ENCODE measurements at regions not wholly inside any gene's neighbourhood (a gene's known extent, or its start where the extent isn't known, plus 50 kb on each side); places are given as distances from the start of the nearest gene placed in this dataset.
"Not testable (repeated sequence)": the region's sequence is repeated elsewhere in the genome, so short reads cannot be mapped to it uniquely, and the experiment has no call there.

GRCh38 chr4:43496602-43497001 lies 604.1 kb downstream of the GRXCR1 start:
- Histone ChIP-seq H3K27me3 (no peaks in the 10 kb centered on the region), H3K4me3 (no peak overlapping the region), H3K27ac (no peak overlapping the region), H3K36me3 (replicated peaks in 1 of 2; ENCODE audit: insufficient read depth in 1 of 2, low read depth in 2 of 2) (no peaks in the 10 kb centered on the region), H3K4me1 (no peaks in the 10 kb centered on the region), H3K9me3 (no peaks in the 10 kb centered on the region)
- WGBS, 2 donors = 31% methylated on average over 2 of the region's 2 CpGs
- no peak for ATAC-seq
- DNase-seq = no peak
- intact Hi-C loops (cut with DNase I) = no loop called here
- TF ChIP-seq POLR2A (IDR thresholded peaks at IDR 0.05) = no peak
- no peak for TF ChIP-seq CTCF (IDR thresholded peaks at IDR 0.05)

- DNase-seq; intact Hi-C loops (cut with DNase I): not testable (repeated sequence)
These were observed 613.3 kb downstream of the GRXCR1 start for GRCh38 chr4:43505823-43506222.

GRCh38 chr4:43512253-43512652 lies 619.7 kb downstream of the GRXCR1 start:
- no peak for TF ChIP-seq POLR2A (IDR thresholded peaks at IDR 0.05)
- no peak for TF ChIP-seq CTCF (IDR thresholded peaks at IDR 0.05)
- intact Hi-C loops (cut with DNase I) = no loop called here
- 47 to 52% methylated on average over 1 of the region's 1 CpG for WGBS, 2 donors
- no peaks in the 10 kb centered on the region for H3K9me3 ChIP-seq
- H3K4me1 ChIP-seq = no peaks in the 10 kb centered on the region
- no peak for DNase-seq
- ATAC-seq = no peak
- H3K4me3 ChIP-seq = no peak overlapping the region
- no peaks in the 10 kb centered on the region for H3K36me3 ChIP-seq (replicated peaks in 1 of 2; ENCODE audit: insufficient read depth in 1 of 2, low read depth in 2 of 2)
- no peak overlapping the region for H3K27ac ChIP-seq
- no peaks in the 10 kb centered on the region for H3K27me3 ChIP-seq

More at GRCh38 chr4:43505823-43506222, 613.3 kb downstream of the GRXCR1 start:
- H3K27ac ChIP-seq; H3K4me3 ChIP-seq; H3K4me1 ChIP-seq; ATAC-seq; H3K9me3 ChIP-seq; H3K27me3 ChIP-seq; H3K36me3 ChIP-seq (replicated peaks in 1 of 2; ENCODE audit: insufficient read depth in 1 of 2, low read depth in 2 of 2): not testable (repeated sequence)
- WGBS, 2 donors = 86 to 87% methylated on average over 13 of the region's 13 CpGs

- H3K27ac ChIP-seq = no peak overlapping the region
- TF ChIP-seq POLR2A (IDR thresholded peaks at IDR 0.05) (no peak), CTCF (IDR thresholded peaks at IDR 0.05) (no peak)
- ATAC-seq (no peak), DNase-seq (no peak)
- no peaks in the 10 kb centered on the region for H3K9me3 ChIP-seq
- intact Hi-C loops (cut with DNase I) = no loop called here
- H3K36me3 ChIP-seq (replicated peaks in 1 of 2; ENCODE audit: insufficient read depth in 1 of 2, low read depth in 2 of 2) = no peaks in the 10 kb centered on the region
- WGBS, 2 donors = 63 to 78% methylated on average over 2 of the region's 2 CpGs
- no peak overlapping the region for H3K4me3 ChIP-seq
- no peaks in the 10 kb centered on the region for H3K27me3 ChIP-seq
- no peaks in the 10 kb centered on the region for H3K4me1 ChIP-seq
These were observed 633.1 kb downstream of the GRXCR1 start for GRCh38 chr4:43525646-43526045.

GRCh38 chr4:43547561-43547960 lies 655.0 kb downstream of the GRXCR1 start:
- Histone ChIP-seq H3K4me3 (no peak overlapping the region), H3K27ac (no peak overlapping the region), H3K36me3 (replicated peaks in 1 of 2; ENCODE audit: insufficient read depth in 1 of 2, low read depth in 2 of 2) (no peaks in the 10 kb centered on the region), H3K27me3 (no peaks in the 10 kb centered on the region), H3K4me1 (no peaks in the 10 kb centered on the region), H3K9me3 (no peaks in the 10 kb centered on the region)
- ATAC-seq (no peak), DNase-seq (no peak)
- 38 to 42% methylated on average over 1 of the region's 1 CpG for WGBS, 2 donors
- TF ChIP-seq CTCF (IDR thresholded peaks at IDR 0.05) (no peak), POLR2A (IDR thresholded peaks at IDR 0.05) (no peak)
- intact Hi-C loops (cut with DNase I) = no loop called here

All from body of pancreas (tissue), 4 donors.